DMS153 (cell line): ENCODE measurements at regions not wholly inside any gene's neighbourhood (a gene's known extent, or its start where the extent isn't known, plus 50 kb on each side); places are given as distances from the start of the nearest gene placed in this dataset.
"Not testable (repeated sequence)": the region's sequence is repeated elsewhere in the genome, so short reads cannot be mapped to it uniquely, and the experiment has no call there.

Source experiments
- DNase-seq: peaks from one replicate; lab custom pipeline; 2025; lab: John Stamatoyannopoulos, UW

DNA sequence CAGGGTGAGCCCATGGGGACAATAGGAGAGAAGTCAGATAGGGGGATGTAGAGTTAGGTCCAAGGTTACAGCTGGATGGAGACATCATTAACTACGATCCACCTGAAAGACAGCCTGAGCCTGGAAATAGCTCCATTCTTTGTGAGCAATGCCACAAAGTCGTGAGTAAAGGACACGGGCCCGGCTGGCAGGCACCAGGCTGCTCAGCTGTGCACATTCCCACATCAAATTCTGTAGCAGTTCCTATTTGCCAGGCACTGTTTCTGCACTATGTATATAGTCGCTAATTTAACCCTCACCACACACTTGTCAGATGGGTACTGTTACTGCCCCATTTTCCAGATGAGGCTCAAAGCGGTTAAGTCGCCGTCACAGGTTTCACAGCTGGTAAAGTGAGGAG, 338.0 kb upstream of the KAZN start:
- no peak for DNase-seq

DNA sequence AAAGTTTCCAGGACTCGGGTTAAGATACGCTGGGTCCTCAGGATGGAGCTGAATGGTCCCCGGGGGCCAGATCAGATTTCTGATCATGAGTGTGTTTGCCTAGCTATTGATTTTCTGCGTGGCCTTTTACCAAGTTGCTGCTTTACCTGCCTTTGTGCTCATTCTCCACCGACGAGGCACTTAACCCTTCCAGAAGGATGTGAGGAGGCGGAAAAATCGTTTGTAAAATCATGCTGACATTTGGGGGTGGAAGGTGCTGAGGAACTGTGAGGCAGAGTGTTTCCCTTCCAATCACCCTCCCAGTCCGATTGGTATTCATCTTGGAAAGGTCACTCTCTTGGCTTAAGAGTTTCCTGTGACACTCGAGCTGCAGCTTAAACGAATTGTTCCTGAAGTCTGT, 337.1 kb upstream of the KAZN start:
- DNase-seq = no peak

DNA sequence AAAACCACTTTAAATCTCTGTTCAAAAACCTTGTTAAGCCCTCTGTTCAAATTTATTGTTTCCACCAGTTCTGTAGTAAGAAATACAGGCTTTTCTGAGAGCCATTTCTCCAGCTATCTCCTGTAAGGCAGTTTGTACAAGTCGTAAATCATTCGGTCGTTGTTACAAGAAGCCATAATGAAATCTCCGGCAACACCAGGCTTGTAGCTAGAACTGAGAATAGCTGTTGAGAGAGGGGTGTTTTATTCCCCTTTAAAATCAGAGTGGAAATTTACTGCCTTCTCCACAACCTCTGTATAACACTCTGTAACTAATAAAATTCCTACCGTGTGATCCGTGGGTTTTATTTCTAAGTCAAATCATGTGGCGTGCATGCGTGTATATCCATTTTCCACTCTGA, 335.8 kb upstream of the KAZN start:
- no peak for DNase-seq

DNA sequence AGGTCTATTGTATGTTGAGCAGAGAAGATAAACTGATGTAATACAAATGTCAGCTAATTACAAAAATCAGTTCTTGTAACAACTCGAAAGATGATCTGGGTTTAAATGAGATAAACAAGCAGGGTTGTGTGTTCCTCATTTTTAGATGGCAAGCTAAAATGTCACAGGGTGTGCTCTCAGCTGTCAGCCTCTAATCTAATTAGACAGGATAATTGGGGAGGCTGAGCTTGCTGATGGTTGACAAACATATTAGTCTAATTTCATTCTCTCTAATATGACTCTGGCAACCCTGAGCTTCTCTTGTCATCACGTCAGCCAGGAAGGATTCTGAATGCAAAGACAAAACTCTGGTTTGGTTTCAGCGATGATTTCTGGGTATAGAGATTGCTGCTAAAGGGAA, 335.3 kb upstream of the KAZN start:
- no peak for DNase-seq

DNA sequence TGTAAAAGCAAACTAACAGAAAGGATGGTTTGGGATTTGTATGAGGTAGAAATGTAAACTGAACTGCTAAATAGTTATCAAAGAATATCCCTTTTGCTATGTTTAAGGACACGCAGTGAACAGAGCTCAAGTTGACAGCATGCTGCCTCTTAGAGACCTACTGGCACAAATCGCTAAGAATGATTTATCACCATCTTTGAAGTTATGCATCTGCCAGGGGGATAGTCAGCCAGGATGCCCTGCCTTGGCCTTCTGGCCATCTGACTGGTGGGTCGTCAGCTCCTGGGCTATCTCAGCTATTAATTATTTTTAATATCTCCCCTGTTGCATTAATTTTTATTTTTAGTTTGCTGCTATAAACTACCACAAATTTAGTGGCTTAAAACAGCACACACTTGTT, 334.8 kb upstream of the KAZN start:
- no peak for DNase-seq

DNA sequence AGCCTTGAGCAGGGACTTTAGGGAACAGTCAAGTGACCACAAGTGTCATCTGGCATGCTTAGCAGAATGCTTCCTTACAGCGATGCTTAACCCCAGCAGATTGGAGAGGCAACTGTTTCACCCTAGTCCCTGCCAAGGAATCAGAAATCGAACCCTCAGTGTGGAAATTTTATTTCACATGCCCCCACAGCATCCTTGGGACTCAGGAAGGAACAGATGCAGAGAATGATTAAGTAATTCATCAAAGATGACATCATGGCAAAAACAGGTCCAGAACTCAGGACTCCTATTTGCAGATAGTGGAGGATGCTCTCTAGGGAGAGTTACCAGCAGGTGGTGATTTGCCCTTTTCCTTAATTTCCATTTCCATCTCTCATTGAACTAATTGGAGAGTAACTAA, 333.0 kb upstream of the KAZN start:
- no peak for DNase-seq

DNA sequence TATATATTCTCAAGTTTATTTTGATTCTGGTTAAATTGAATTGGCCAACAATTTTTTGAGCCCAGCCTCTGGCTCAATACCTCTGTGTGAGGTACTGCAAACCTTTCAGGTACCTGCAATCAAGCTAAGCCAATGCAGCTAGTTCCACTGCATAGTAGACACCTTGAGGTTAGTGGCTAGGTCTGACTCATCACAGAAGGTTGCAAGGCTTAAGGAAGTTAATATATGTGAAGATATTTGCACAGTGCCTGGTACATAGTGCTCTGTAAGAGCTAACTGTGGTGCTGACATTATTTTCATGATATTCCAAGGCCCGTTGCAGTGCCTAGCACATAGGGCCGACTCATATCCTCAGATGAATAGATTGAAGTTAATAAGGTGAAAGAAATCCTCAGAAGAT, 330.5 kb upstream of the KAZN start:
- DNase-seq = no peak

DNA sequence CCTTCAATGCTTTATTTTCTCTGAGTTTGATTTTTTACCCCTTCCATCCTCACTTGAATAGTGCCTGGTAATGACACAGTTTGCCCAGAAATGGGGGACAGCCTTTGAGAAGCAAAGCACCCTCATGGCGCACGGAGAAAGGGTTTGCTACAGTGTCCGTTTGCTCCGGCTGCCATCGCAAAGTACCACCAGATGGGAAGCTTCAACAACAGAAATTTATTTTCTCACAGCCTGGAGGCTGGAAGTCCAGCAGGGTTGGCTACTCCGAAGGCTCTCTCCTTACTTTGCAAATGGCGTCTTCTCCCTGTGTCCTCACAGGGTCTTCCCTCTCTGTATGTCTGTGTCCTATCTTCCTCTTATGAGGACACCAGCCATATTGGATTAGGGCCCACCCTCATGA, 327.7 kb upstream of the KAZN start:
- no peak for DNase-seq

DNA sequence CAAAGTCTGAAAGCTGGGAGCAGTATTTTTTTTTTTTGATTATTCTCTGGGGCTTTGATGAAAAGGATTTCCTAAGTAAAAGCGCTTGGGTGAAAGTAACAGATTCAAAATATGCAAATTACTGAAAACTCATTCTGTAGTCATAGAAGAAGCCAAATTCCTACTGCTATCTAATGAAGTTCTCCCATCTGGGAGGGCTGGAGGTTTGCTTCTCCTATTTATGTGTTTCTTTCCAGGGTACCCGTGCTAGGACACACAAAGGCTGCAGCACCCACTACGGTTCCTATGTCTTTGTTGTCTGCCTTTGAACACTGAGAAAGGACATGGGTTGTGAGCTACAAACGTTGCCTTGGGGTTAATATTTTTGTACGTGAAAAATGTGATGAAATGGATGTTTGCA, 324.7 kb upstream of the KAZN start:
- no peak for DNase-seq

DNA sequence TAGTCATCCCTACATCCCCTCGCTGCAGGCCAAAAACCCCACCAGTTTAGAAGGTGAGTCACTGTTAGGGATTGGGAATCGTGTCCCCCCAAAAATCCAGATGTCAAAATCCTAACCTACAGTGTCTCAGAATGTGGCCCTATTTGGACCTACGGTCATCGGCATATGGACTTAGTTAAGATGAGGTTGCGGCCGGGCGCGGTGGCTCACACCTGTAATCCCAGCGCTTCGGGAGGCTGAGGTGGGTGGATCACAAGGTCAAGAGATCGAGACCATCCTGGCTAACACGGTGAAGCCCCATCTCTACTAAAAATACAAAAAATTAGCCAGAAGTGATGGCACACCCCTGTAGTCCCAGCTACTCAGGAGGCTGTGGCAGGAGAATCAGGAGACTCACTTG, 318.6 kb upstream of the KAZN start:
- DNase-seq = not testable (repeated sequence)

DNA sequence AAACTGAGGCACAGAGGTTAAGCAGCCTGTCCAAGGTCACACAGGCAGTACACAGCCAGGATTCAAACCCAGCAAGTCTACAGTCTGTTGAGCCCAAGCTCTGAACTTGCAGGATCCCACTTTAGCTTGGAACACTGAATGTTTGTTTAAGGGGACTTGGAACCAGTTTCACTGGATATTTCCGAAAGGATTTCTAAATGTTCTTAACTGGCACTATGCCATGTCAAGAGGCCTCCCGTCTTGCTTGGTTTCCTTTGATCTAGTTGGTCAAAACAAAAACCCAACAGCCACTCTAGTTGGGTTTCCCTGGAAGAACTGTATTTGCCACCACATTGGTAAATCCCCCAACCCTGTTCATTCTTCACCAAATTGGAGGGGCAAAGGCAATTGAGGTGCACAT, 317.6 kb upstream of the KAZN start:
- DNase-seq = no peak

DNA sequence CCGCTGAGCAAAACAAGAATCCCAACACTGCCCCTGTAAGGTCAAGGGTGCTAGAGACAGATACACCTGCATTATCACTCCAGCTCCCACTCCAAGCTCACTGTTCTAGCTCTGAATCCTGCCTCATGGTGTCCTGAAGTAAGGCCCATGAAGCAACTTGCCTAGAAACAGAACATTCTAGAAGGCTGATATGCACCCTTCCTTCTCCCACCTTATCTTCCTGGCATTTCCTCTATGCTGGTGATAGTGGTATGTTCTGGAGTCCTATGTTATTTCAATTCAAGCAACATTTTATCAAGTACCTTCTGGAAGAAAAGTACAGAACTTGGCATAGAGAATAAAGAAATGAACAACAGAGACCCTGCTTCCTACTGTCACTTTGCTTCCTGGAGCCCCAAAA, 317.1 kb upstream of the KAZN start:
- DNase-seq = no peak

DNA sequence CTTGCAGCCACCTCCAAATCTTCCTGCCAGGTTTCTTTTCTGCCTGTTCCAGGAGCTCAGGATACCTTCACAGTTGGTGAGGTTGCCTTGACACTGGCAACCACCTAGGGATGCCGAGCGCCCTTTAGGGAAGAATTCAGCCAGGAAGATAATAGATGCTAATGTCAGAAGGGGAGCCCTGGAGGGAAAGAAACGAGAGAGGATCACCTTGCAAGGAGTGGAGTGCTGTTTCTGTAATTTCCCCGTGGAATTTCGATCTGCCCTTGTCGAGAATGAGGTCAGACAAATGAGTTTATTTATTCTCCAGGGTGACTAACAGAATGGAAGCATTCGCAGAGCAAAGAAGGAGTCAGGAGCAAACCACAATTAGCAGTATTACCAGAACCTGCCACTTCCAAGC, 315.8 kb upstream of the KAZN start:
- no peak for DNase-seq

DNA sequence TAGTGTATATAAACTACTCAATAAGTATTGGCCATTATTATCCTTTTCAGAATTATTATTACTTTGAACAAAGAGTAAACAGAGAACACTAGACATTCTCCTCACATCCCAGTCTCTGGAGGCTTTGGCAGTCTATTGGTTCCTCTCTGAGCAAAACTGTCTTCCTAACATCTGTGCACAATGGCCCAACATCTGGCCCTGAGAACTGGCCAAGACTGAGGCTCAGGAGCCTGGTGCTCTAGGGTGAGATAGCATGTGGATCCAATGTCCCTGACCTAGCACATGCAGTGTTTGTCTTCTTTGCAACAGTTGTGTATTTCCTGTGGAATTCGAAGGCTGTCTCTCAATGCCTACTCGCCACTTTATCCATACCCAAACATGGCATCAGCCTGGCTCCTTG, 313.2 kb upstream of the KAZN start:
- no peak for DNase-seq

DNA sequence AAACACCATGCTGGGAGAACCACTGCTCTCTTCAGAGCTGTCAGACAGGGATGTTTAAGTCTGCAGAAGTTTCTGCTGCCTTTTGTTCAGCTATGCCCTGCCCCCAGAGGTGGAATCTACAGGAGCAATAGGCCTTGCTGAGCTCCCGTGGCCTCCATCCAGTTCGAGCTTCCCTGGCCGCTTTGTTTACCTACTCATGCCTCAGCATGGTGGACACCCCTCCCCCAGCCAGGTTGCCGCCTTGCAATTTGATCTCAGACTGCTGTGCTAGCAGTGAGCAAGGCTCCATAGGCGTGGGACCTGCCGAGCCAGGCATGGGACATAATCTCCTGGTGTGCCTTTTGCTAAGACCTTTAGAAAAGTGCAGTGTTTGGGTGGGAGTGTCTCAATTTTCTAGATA, 307.3 kb upstream of the KAZN start:
- DNase-seq = peak; percentile 86

DNA sequence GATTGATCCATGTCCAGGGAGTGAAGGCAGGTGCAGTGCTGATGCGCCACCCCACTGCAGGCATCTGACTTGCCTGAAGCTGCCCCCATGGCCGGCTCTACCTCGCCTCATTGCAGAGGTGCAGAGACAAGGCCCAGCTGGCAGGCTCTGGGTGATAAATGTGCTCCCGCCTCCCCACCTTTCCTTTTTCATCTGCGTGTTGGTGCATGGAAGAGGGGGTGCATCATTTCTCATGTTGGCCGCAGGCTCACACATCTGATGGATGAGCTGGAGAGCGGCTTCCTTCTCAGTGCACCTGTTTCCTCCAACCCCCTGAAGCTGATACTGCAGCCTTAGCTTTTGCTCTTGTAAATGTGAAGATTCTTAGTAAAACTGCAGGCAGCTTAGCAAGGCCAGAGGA, 306.0 kb upstream of the KAZN start:
- no peak for DNase-seq

DNA sequence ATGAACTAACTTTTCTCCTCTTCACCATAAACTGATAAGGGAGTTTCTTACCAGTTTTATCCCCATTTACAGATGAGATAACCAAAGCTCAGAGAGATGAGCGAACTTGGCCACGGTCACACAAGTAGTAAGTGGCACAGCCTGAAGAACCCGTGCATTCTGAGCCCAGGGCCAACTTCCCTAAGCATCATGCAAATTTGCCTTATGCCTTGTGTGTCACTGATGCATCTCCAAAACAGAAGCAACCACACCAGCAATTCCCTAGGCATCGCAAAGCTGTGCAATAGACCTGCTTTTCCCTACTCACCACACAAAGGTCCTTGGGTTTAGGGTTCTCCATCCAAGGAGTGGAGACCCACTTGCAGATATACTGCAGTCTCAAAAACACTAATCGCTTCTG, 304.5 kb upstream of the KAZN start:
- DNase-seq = no peak

DNA sequence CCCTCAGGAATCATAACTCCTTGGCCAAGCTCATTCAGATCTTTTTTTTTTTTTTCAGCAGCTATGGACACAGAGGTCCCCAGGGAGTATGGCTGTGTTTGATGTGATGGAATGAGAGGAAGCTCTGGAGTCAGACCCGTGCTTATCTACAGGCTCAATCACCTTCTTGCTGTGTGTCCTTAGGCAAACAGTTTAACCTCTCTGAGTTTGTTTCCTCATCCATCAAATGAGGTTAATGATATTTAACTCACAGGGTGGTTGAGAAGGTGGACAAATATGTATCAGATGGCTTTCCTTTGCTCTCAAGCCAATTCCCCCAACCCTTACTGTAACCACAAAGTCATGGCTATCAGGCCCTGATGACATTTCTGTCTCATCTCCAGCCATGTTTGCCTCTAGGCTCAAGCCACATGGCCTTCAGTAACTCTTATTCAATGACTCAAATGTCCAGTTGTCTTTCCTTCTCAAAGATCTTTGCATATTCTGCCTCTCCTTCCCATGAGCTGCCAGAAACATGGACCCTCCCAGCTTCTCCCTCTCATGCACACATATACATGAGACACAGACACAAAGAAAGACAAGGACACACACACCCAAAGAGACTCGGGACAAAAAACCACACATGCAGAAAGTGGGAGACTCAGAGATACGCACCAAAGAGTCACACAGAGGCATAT, 303.5 kb upstream of the KAZN start:
- DNase-seq = no peak

DNA sequence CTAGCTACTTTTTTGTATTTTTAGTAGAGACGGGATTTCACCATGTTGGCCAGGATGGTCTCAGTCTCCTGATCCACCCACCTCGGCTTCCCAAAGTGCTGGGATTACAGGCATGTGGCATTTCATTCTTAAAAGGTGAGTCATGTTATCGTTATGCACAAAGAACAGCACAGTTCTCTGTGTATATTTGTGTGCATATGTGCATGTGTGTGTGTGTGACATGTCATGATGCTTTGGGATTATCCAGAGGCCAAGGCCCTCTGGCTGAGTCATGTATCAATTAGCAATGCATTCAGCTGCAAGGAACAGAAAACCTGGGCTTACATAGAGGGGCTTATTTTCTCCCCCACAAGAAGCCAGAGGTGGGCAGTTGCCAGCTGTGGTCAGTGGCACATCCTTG, 301.7 kb upstream of the KAZN start:
- DNase-seq = no peak

DNA sequence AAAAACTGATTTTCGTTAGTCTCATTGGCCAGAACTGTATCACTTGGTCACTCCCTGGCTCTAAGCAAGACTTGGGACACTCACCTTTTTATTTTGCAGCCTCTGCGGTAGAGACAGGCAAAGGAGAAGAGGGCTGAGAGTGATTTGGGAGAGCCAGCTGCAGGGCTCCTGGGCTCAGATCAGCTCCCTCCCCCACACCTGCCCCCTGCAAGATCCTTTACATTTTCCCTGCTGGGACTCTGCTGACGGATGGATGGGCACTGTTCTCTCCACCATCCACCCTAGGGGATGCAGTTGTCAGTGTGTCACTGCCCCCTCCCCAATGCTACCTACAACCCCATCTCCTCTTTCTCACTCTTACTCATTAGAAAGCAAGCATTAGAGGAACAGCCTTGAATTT, 301.1 kb upstream of the KAZN start:
- DNase-seq = no peak

DNA sequence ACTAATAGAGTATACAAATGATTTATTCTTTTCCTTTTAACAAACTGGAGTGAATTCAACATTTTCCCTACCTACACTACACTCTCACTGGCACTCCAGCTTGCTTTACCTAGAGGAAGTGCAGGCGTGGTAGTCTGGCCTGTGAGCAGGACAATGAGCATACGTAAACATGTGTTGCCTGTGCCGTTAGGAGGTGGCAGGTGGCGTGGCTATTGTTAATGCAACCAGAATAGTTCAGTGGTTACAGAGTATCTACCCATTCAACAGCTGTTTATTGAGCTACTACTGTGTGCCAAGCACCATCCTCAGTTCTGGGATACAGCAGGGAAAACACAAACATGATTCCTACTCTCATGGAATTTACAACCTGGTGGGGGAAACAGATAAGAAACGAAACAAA, 299.7 kb upstream of the KAZN start:
- DNase-seq = no peak

DNA sequence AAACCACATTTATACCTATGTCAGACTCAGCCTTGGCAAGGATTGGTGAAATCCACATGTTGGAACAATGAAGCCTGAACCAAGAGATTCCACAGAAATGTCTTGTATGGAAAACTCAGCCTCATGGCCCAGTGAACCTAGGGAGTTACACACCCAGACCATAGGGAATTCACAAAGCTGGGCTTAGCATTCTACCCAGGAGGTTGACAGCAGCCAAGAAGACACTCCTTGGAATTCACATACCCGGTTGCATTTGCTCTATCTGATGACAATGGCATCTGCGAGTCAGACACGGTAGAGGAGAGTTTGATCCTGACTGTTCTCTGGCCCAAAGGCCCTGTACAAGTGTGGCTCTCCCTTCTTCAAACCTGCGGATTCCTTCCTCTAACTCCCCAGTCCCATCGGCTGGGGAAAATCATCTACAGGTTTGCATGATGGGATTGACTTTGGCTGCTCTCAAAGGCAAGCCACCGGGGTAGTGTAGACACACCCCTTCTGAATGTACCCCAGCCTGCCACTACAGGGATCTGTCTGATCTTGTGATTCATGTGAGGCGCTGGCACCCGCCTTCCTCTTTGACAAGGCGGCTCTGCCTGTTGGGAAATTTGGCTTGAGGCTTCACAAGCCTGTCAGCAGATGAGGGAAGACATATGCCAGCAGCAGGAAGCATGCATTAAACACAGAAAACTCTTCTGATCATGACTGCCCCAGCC, 297.3 kb upstream of the KAZN start:
- DNase-seq = no peak

DNA sequence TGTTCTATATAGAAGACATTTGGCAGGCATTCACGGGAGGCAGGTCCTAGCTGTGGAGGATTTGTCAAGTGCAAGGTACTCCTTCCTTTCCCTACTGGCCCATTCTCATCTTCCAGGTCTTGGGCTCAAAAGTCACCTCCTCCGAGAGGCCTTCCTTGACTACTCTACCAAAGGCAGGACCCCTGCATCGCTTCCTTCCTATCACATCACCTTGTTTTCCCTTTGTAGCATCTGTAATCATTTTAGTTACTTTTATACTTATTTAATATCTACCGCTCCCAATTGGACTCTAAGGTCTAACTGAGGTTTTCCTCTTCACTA, 296.8 kb upstream of the KAZN start:
- no peak for DNase-seq

DNA sequence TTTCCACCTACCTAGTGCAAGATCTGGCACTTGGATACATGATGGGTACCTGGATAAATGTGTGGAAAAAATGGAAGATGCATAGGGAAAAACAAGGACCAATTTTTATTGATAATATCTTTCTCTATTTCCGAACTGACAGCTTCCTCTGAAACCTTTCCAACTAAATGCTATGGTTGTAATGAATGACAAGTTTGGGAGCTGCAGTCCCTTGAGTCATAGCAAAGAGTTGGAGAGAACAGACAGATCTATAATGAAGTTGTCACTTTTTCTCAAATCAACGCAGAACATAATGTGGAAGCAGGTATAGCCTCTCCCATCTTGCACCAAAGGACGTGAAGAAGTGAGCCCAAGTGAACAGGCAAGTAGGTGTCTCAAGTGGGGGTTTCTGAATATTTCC, 296.5 kb upstream of the KAZN start:
- no peak for DNase-seq
